Osteocyte (in vitro differentiated cells): ENCODE measurements at regions not wholly inside any gene's neighbourhood (a gene's known extent, or its start where the extent isn't known, plus 50 kb on each side); places are given as distances from the start of the nearest gene placed in this dataset.

Experiments used
- DNase-seq: peaks from one replicate; pipeline ENCODE4 v3.0.0; 2021; ENCODE audit warnings: mixed read lengths; ENCODE audit not compliant: unreplicated experiment; ENCODE audit errors: extremely low spot score
- H3K27ac Mint-ChIP-seq: one replicate; pipeline ENCODE4 v1.8.0; 2021; ENCODE audit warnings: mild to moderate bottlenecking, mixed read lengths; ENCODE audit not compliant: unreplicated experiment
- H3K27me3 Mint-ChIP-seq: one replicate; pipeline ENCODE4 v1.8.0; 2021; ENCODE audit warnings: mixed read lengths; ENCODE audit not compliant: unreplicated experiment
- H3K36me3 Mint-ChIP-seq: one replicate; pipeline ENCODE4 v1.8.0; 2021; ENCODE audit warnings: mixed read lengths; ENCODE audit not compliant: unreplicated experiment
- H3K4me1 Mint-ChIP-seq: one replicate; pipeline ENCODE4 v1.8.0; 2021; ENCODE audit warnings: mixed read lengths; ENCODE audit not compliant: unreplicated experiment
- H3K4me3 Mint-ChIP-seq: one replicate; pipeline ENCODE4 v1.8.0; 2021; ENCODE audit warnings: mild to moderate bottlenecking, moderate library complexity, mixed read lengths; ENCODE audit not compliant: unreplicated experiment
- H3K9me3 Mint-ChIP-seq: one replicate; pipeline ENCODE4 v1.8.0; 2021; ENCODE audit warnings: mixed read lengths; ENCODE audit not compliant: unreplicated experiment
- CTCF ChIP-seq: fragments of 200-600 bp; sonication (generic); IDR thresholded peaks from 2 replicates; pipeline ENCODE4 v1.5.0; 2021; ENCODE audit warnings: antibody characterized with exemption, mild to moderate bottlenecking, moderate library complexity

DNA sequence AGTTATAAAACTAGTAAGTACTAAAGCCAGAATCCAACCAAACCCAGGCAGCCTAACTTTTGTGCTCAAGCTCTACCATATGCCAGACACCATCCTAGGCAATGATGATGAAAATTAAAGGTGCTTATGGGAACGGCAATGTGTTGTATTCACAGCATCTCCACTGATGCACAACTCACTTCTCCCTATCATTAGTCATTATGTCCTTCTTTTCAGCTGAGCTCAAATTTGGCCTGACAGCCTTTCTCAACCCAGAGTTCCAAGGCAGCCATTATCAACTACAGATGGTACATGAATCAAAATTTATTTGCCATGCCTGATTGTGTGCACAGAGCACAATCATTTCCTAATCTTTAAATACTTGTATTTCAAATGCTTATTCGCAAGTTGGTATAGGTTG lies 121.6 kb upstream of the TNPO1 start:
- DNase-seq = no peak
- Mint-ChIP-seq H3K4me1 (no peaks in the 10 kb centered on the region), H3K36me3 (no peaks in the 10 kb centered on the region), H3K27ac (no peak overlapping the region), H3K9me3 (no peaks in the 10 kb centered on the region), H3K4me3 (no peak overlapping the region), H3K27me3 (peaks cover 5% of the 10 kb centered on the region)
- TF ChIP-seq CTCF = no peak

GRCh38 chr5:72693546-72694205 lies 122.8 kb upstream of the TNPO1 start:
- Mint-ChIP-seq H3K27ac (no peak overlapping the region), H3K9me3 (no peaks in the 10 kb centered on the region), H3K36me3 (no peaks in the 10 kb centered on the region), H3K27me3 (peaks cover 5% of the 10 kb centered on the region), H3K4me1 (no peaks in the 10 kb centered on the region), H3K4me3 (no peak overlapping the region)
- no peak for DNase-seq
- TF ChIP-seq CTCF = no peak

DNA sequence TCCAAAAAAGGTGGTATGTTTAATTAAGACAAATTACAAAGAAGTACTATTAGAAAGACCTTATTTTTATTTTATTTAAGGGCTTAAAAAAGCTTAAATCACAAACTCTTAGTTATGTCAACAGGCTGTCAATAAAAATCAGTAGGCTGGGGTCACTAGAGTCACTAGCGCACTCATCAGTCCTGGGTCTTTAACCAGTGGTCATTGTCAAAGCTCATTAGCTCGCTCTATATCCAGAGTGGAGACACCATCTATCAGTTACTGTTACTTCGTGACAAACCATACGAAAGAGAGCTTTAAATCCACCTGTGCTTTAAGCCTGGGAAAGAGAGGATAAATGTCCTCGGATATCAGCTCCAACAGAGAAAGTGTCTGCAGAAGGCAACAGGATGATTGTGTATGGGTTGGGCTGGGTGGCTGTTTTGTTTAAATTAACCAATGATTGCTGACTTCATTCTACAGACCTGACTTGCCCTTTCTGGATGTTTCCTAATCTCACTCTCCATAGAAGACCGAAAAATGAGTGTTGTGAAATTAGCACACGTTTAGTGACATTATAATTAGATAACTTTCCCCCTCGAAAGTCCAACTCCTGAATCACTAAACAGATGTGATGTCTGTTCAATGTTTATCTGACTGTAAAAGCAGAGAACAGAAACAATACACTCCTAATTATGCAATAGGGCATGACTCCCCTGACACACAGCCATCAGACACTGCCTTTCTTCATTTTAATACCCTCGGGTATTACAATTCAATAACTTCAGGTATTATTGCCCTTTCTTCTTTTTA lies 123.6 kb upstream of the TNPO1 start:
- H3K36me3 Mint-ChIP-seq = no peaks in the 10 kb centered on the region
- no peaks in the 10 kb centered on the region for H3K9me3 Mint-ChIP-seq
- peaks cover 3% of the 10 kb centered on the region for H3K4me1 Mint-ChIP-seq
- H3K4me3 Mint-ChIP-seq = no peak overlapping the region
- H3K27me3 Mint-ChIP-seq = peaks cover 5% of the 10 kb centered on the region
- no peak for DNase-seq
- no peak overlapping the region for H3K27ac Mint-ChIP-seq
- no peak for TF ChIP-seq CTCF

DNA sequence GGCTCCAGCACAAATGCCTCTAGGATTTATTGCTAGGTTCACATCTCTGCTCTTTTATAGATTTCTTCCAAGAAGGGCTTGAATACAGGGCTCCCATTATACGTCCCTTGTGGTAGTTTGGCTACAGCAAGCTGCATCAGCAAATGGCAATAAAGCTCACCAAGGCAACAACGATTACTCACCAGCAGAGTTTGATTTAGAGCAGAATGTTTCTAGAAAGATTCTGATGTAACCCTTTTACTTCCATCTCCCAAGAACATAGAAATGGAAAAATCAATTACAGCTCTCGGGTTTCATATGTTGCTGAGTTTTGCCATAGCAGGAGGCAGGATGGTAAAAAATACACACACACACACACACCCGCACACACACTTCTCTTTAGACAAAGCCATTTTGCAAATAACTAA lies 124.2 kb upstream of the TNPO1 start:
- Mint-ChIP-seq H3K36me3 (no peaks in the 10 kb centered on the region), H3K4me3 (no peak overlapping the region), H3K27me3 (peaks cover 5% of the 10 kb centered on the region), H3K27ac (no peak overlapping the region), H3K4me1 (peaks cover 4% of the 10 kb centered on the region), H3K9me3 (no peaks in the 10 kb centered on the region)
- no peak for TF ChIP-seq CTCF
- DNase-seq = no peak

GRCh38 chr5:72691751-72692150 lies 124.7 kb upstream of the TNPO1 start:
- H3K4me3 Mint-ChIP-seq = no peak overlapping the region
- H3K27ac Mint-ChIP-seq = no peak overlapping the region
- no peak for DNase-seq
- H3K9me3 Mint-ChIP-seq = no peaks in the 10 kb centered on the region
- H3K4me1 Mint-ChIP-seq = peaks cover 4% of the 10 kb centered on the region
- H3K27me3 Mint-ChIP-seq = peaks cover 5% of the 10 kb centered on the region
- TF ChIP-seq CTCF = no peak
- no peaks in the 10 kb centered on the region for H3K36me3 Mint-ChIP-seq
